SK-N-SH (cell line): ENCODE measurements at regions not wholly inside any gene's neighbourhood (a gene's known extent, or its start where the extent isn't known, plus 50 kb on each side); places are given as distances from the start of the nearest gene placed in this dataset.

Source experiments
- RCOR1 ChIP-seq: fragments of 150-350 bp; IDR thresholded peaks from 2 replicates; pipeline ENCODE4 v1.6.1; 2017; ENCODE audit warnings: antibody characterized with exemption, low read length
- TF ChIP-seq, protein P1 (sequence below): fragments of 200-600 bp; sonication (generic); IDR thresholded peaks from 2 replicates; pipeline ENCODE4 v1.6.1; 2017; ENCODE audit warnings: antibody characterized with exemption, mild to moderate bottlenecking, moderate library complexity

DNA sequence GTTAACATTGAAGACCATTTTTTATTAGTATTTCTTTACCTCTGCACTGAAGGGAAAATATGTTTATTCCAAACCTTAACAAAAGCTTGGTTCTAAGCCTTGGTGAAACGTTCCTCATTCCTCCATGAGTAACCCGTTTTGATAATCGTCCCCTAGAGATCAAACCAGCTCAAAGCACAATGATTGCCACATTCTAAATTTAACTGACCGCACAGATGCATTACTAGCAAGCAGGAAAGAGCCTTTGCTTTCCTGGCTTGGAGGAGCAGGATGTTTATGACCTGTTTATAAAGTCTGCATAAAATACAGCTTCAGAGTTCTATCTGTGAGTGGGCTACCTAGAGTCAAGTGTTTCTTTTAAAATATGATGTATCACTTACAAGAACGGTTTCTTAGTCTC lies 193.8 kb downstream of the TMEM114 start:
- TF ChIP-seq, protein P1, sequence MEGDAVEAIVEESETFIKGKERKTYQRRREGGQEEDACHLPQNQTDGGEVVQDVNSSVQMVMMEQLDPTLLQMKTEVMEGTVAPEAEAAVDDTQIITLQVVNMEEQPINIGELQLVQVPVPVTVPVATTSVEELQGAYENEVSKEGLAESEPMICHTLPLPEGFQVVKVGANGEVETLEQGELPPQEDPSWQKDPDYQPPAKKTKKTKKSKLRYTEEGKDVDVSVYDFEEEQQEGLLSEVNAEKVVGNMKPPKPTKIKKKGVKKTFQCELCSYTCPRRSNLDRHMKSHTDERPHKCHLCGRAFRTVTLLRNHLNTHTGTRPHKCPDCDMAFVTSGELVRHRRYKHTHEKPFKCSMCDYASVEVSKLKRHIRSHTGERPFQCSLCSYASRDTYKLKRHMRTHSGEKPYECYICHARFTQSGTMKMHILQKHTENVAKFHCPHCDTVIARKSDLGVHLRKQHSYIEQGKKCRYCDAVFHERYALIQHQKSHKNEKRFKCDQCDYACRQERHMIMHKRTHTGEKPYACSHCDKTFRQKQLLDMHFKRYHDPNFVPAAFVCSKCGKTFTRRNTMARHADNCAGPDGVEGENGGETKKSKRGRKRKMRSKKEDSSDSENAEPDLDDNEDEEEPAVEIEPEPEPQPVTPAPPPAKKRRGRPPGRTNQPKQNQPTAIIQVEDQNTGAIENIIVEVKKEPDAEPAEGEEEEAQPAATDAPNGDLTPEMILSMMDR: no peak
- TF ChIP-seq RCOR1: no peak
